IMR-90 (cell line): ENCODE measurements at regions not wholly inside any gene's neighbourhood (a gene's known extent, or its start where the extent isn't known, plus 50 kb on each side); places are given as distances from the start of the nearest gene placed in this dataset.

Experiments used
- ATAC-seq: fragments of 200-7000 bp; cut with Tn5 transposase; 2 replicates; pipeline ENCODE4 v1.9.1; 2020; ENCODE audit warnings: low read depth, mild to moderate bottlenecking, moderate library complexity
- BruUV-seq: library from RNA; stranded (reverse); fragments of 400-500 nt; replicated peaks from 2 replicates; lab custom pipeline; 2021; lab: Mats Ljungman, UMichigan
- CTCF ChIA-PET: fragments of 300-600 bp; formaldehyde crosslinking; extraction: SDS; loops from one replicate; lab custom pipeline; 2021; ENCODE audit warnings: antibody characterized with exemption; lab: Yijun Ruan, JAX
- POLR2A ChIA-PET: fragments of 300-600 bp; sonication (Branson Sonifier 250); formaldehyde crosslinking; loops from one replicate; lab custom pipeline; 2022; ENCODE audit warnings: antibody characterized with exemption; ENCODE audit not compliant: unreplicated experiment; lab: Charles Lee
- DNase-seq: peaks from one replicate; pipeline ENCODE4 v3.0.0; 2013
- H2AFZ ChIP-seq: replicated peaks from 2 replicates; pipeline ENCODE3; 2013; ENCODE audit warnings: low read length, mild to moderate bottlenecking; ENCODE audit not compliant: poor library complexity
- H2AK5ac ChIP-seq: 2 replicates; pipeline ENCODE4 v1.6.1; 2013; ENCODE audit warnings: low read depth, low read length, inconsistent platforms
- H2AK9ac ChIP-seq: replicated peaks from 2 replicates; pipeline ENCODE3; 2013; ENCODE audit warnings: mild to moderate bottlenecking, low read depth, low read length, moderate library complexity; ENCODE audit not compliant: poor library complexity
- H2BK120ac ChIP-seq: 2 replicates; pipeline ENCODE4 v1.6.1; 2013; ENCODE audit warnings: low read depth, low read length, inconsistent platforms
- H2BK15ac ChIP-seq: 3 replicates; pipeline ENCODE4 v1.6.1; 2013; ENCODE audit warnings: low read depth, low read length, inconsistent platforms
- H2BK20ac ChIP-seq: 2 replicates; pipeline ENCODE4 v1.6.1; 2013; ENCODE audit warnings: low read depth, mild to moderate bottlenecking, inconsistent platforms, low read length, moderate library complexity
- H2BK5ac ChIP-seq: 2 replicates; pipeline ENCODE4 v1.6.1; 2013; ENCODE audit warnings: mild to moderate bottlenecking, low read depth, low read length, inconsistent platforms; ENCODE audit not compliant: poor library complexity, severe bottlenecking
- H3K14ac ChIP-seq: replicated peaks from 2 replicates; pipeline ENCODE4 v1.6.1; 2013; ENCODE audit warnings: low read depth, low read length, inconsistent platforms
- H3K18ac ChIP-seq: 2 replicates; pipeline ENCODE4 v1.6.1; 2013; ENCODE audit warnings: low read depth, low read length, control low read depth
- H3K23ac ChIP-seq: 2 replicates; pipeline ENCODE4 v1.6.1; 2013; ENCODE audit warnings: low read depth, low read length, inconsistent platforms
- H3K27ac ChIP-seq: 2 replicates; pipeline ENCODE4 v1.5.1; 2013; ENCODE audit warnings: mild to moderate bottlenecking, control low read depth, low read length; ENCODE audit not compliant: insufficient read depth
- H3K27me3 ChIP-seq: 2 replicates; pipeline ENCODE4 v1.6.1; 2013; ENCODE audit warnings: low read length; ENCODE audit not compliant: control insufficient read depth, insufficient read depth
- H3K36me3 ChIP-seq: 2 replicates; pipeline ENCODE4 v1.6.1; 2013; ENCODE audit warnings: low read length, mixed read lengths; ENCODE audit not compliant: control insufficient read depth, insufficient read depth
- H3K4ac ChIP-seq: 2 replicates; pipeline ENCODE4 v1.6.1; 2013; ENCODE audit warnings: low read depth, low read length, inconsistent platforms
- H3K4me1 ChIP-seq: 2 replicates; pipeline ENCODE4 v1.6.1; 2013; ENCODE audit warnings: low read length, mixed read lengths; ENCODE audit not compliant: control insufficient read depth, insufficient read depth
- H3K4me2 ChIP-seq: 2 replicates; pipeline ENCODE4 v1.6.1; 2013; ENCODE audit warnings: low read depth, mild to moderate bottlenecking, control low read depth, low read length, moderate library complexity
- H3K4me3 ChIP-seq: 2 replicates; pipeline ENCODE4 v1.5.1; 2013; ENCODE audit warnings: low read depth, mild to moderate bottlenecking, control low read depth, low read length, moderate library complexity; ENCODE audit not compliant: insufficient read depth
- H3K56ac ChIP-seq: 2 replicates; pipeline ENCODE4 v1.6.1; 2013; ENCODE audit warnings: low read length, inconsistent platforms; ENCODE audit not compliant: insufficient read depth; ENCODE audit errors: extremely low read depth
- H3K79me1 ChIP-seq, 2 experiments: 2 replicates each; pipeline ENCODE4 v1.6.1; 2013; ENCODE audit warnings: low read length in 2 of 2, inconsistent platforms in 1 of 2, low read depth in 1 of 2
- H3K9ac ChIP-seq: 2 replicates; pipeline ENCODE4 v1.6.1; 2013; ENCODE audit warnings: low read depth, low read length, control low read depth
- H3K9me1 ChIP-seq: 2 replicates; pipeline ENCODE4 v1.6.1; 2013; ENCODE audit warnings: low read length, inconsistent platforms; ENCODE audit not compliant: insufficient read depth
- H3K9me3 ChIP-seq: 2 replicates; pipeline ENCODE4 v1.6.1; 2013; ENCODE audit warnings: low read length; ENCODE audit not compliant: control insufficient read depth, insufficient read depth
- H4K20me1 ChIP-seq: 2 replicates; pipeline ENCODE4 v1.6.1; 2013; ENCODE audit warnings: low read length, inconsistent platforms; ENCODE audit not compliant: insufficient read depth
- H4K5ac ChIP-seq: 2 replicates; pipeline ENCODE4 v1.6.1; 2013; ENCODE audit warnings: mild to moderate bottlenecking, low read depth, low read length, control low read depth
- H4K8ac ChIP-seq, 2 experiments: 2 replicates each; pipeline ENCODE4 v1.6.1; 2013; ENCODE audit warnings: low read depth in 2 of 2, low read length in 2 of 2, control low read depth in 1 of 2, inconsistent platforms in 1 of 2
- H4K91ac ChIP-seq: 2 replicates; pipeline ENCODE4 v1.6.1; 2013; ENCODE audit warnings: low read depth, low read length, inconsistent platforms; ENCODE audit not compliant: insufficient read depth
- BHLHE40 ChIP-seq: fragments of 150-350 bp; IDR thresholded peaks from 2 replicates; pipeline ENCODE4 v1.6.1; 2016; ENCODE audit warnings: mild to moderate bottlenecking, low read depth, low read length
- CHD1 ChIP-seq: IDR thresholded peaks from 2 replicates; pipeline ENCODE4 v1.6.1; 2012; ENCODE audit warnings: low read depth, low read length, improper control_type of control experiment
- CTCF ChIP-seq: conservative IDR thresholded peaks from 2 replicates; pipeline ENCODE4 v1.5.1; 2012; ENCODE audit warnings: mild to moderate bottlenecking, low read depth, low read length, improper control_type of control experiment
- ELK1 ChIP-seq: fragments of 150-350 bp; IDR thresholded peaks from 2 replicates; pipeline ENCODE4 v1.6.1; 2016; ENCODE audit warnings: low read depth, mild to moderate bottlenecking, low read length, moderate library complexity, borderline replicate concordance
- MAFK ChIP-seq: IDR thresholded peaks from 2 replicates; pipeline ENCODE4 v1.6.1; 2012; ENCODE audit warnings: low read depth, low read length, improper control_type of control experiment
- MAZ ChIP-seq: IDR thresholded peaks from 2 replicates; pipeline ENCODE4 v1.6.1; 2012; ENCODE audit warnings: low read depth, mild to moderate bottlenecking, low read length, improper control_type of control experiment, moderate library complexity, borderline replicate concordance
- POLR2A ChIP-seq: IDR thresholded peaks from 2 replicates; pipeline ENCODE4 v1.6.1; 2012; ENCODE audit warnings: mild to moderate bottlenecking, low read depth, low read length
- RAD21 ChIP-seq: IDR thresholded peaks from 2 replicates; pipeline ENCODE4 v1.6.1; 2012; ENCODE audit warnings: low read length, improper control_type of control experiment
- RFX5 ChIP-seq: IDR thresholded peaks from 2 replicates; pipeline ENCODE4 v1.8.0; 2012; ENCODE audit warnings: low read depth, mild to moderate bottlenecking, low read length, moderate library complexity
- SMC3 ChIP-seq: fragments of 150-350 bp; IDR thresholded peaks from 2 replicates; pipeline ENCODE4 v1.6.1; 2016; ENCODE audit warnings: low read depth, mild to moderate bottlenecking, antibody characterized with exemption, low read length, moderate library complexity
- WGBS, 2 experiments: methylation state at CpG; one replicate each; pipeline versions ENCODE4 v1.1.5 to v1.1.7; 2013; ENCODE audit warnings: missing lambda C conversion rate in 2 of 2; ENCODE audit not compliant: insufficient read length in 1 of 2; ENCODE audit errors: extremely low coverage in 2 of 2; 5-methylcytosine and 5-hydroxymethylcytosine counted together
- dilution Hi-C: fragments of 300-500 bp; cut with HindIII; formaldehyde crosslinking; loops from one replicate; pipeline ENCODE4 v1.14.3; 2018; ENCODE audit warnings: low sequenced_read_pairs; ENCODE audit not compliant: unreplicated experiment
- in situ Hi-C: fragments of 300-500 bp; cut with MboI; formaldehyde crosslinking; loops from 3 replicates; pipeline ENCODE4 v1.14.3; 2019; ENCODE audit warnings: low sequenced_read_pairs, inconsistent platforms, mixed read lengths
- intact Hi-C: fragments of 100-400 bp; cut with micrococcal nuclease; formaldehyde crosslinking; loops from 2 replicates; pipeline ENCODE4 v1.10.0; 2022

GRCh38 chr1:195941795-195942194, 666.4 kb downstream of the KCNT2 start:
- intact Hi-C loops (no loop called here), dilution Hi-C loops (no loop called here), in situ Hi-C loops (no loop called here)
- no peak overlapping the region for H2AK9ac ChIP-seq
- DNase-seq (no peak), ATAC-seq (no peak)
- no peaks in the 10 kb centered on the region for H3K9me3 ChIP-seq
- H3K9ac ChIP-seq = no peak overlapping the region
- H2BK120ac ChIP-seq = no peak overlapping the region
- no peaks in the 10 kb centered on the region for H3K36me3 ChIP-seq
- H3K4me3 ChIP-seq = no peak overlapping the region
- no peak overlapping the region for H2AFZ ChIP-seq
- H3K4me2 ChIP-seq = no peak overlapping the region
- no peak overlapping the region for H4K91ac ChIP-seq
- H4K5ac ChIP-seq = no peak overlapping the region
- no peaks in the 10 kb centered on the region for H3K27me3 ChIP-seq
- H3K27ac ChIP-seq = no peak overlapping the region
- H3K18ac ChIP-seq = no peak overlapping the region
- no CpG with 5 or more reads among the region's 1 CpG for WGBS, 2 experiments
- ChIA-PET POLR2A (no interaction called here), CTCF (interaction anchor here (0.6 kb wide), 1 partner anchor 206 kb away, joined by 3 read pairs; no protein-coding TSS in a partner anchor)
- no peaks in the 10 kb centered on the region for H3K4me1 ChIP-seq
- no peak overlapping the region for H3K23ac ChIP-seq
- no peak overlapping the region for H2AK5ac ChIP-seq
- no TSS peak for BruUV-seq
- H3K56ac ChIP-seq = no peak overlapping the region
- no peak overlapping the region for H3K4ac ChIP-seq
- no peak overlapping the region for H2BK15ac ChIP-seq
- no peaks in the 10 kb centered on the region for H3K9me1 ChIP-seq
- no peaks in the 10 kb centered on the region for H4K20me1 ChIP-seq
- no peak overlapping the region for H2BK20ac ChIP-seq
- H3K79me1 ChIP-seq = no peaks in the 10 kb centered on the region
- H2BK5ac ChIP-seq = no peak overlapping the region
- no peak overlapping the region for H3K14ac ChIP-seq
- no peak for TF ChIP-seq CTCF
- no peak for TF ChIP-seq RFX5
- TF ChIP-seq MAFK = no peak
- no peak for TF ChIP-seq POLR2A
- TF ChIP-seq MAZ = no peak
- TF ChIP-seq ELK1 = no peak
- TF ChIP-seq SMC3 = no peak
- TF ChIP-seq BHLHE40 = no peak
- no peak for TF ChIP-seq RAD21
- TF ChIP-seq CHD1 = no peak
- no peak overlapping the region for H4K8ac ChIP-seq
